ENCODE measurements at regions not wholly inside any gene's neighbourhood (a gene's known extent, or its start where the extent isn't known, plus 50 kb on each side); places are given as distances from the start of the nearest gene placed in this dataset.

GRCh38 chr17:27224526-27225315 lies 69.2 kb upstream of the WSB1 start:
- H3K9me3 ChIP-seq (ENCODE audit: control insufficient read depth, insufficient read depth, low read length), result no peaks in the 10 kb centered on the region
- Mint-ChIP-seq H3K27ac (no peak overlapping the region), H3K27me3 (ENCODE audit: low read depth in 2 of 2) (peaks cover 0 to 8% of the 10 kb centered on the region in 2 donors), H3K36me3 (no peaks in the 10 kb centered on the region), H3K9me3 (no peaks in the 10 kb centered on the region), H3K4me3 (no peak overlapping the region), H3K4me1 (no peaks in the 10 kb centered on the region)
- ATAC-seq (no peak), DNase-seq (no peak)
- no peaks in the 10 kb centered on the region for H3K4me1 ChIP-seq (ENCODE audit: control insufficient read depth, insufficient read depth, low read length)
- no peak for TF ChIP-seq CTCF (IDR thresholded peaks at IDR 0.05)
- H3K36me3 ChIP-seq (ENCODE audit: control insufficient read depth, insufficient read depth, low read length), result no peaks in the 10 kb centered on the region
- intact Hi-C loops (cut with micrococcal nuclease), result no loop called here
- H3K27ac ChIP-seq (ENCODE audit: low read length), result no peak overlapping the region
- 89% methylated on average over 3 of the region's 5 CpGs for WGBS (ENCODE audit: insufficient coverage)
- no peak overlapping the region for H3K4me3 ChIP-seq (ENCODE audit: low read length)
- H3K27me3 ChIP-seq (ENCODE audit: control insufficient read depth, insufficient read depth, low read length), result no peaks in the 10 kb centered on the region

GRCh38 chr17:27226611-27227230 lies 67.2 kb upstream of the WSB1 start:
- H3K27me3 ChIP-seq (ENCODE audit: control insufficient read depth, insufficient read depth, low read length), result no peaks in the 10 kb centered on the region
- no peak overlapping the region for H3K4me3 ChIP-seq (ENCODE audit: low read length)
- no peaks in the 10 kb centered on the region for H3K36me3 ChIP-seq (ENCODE audit: control insufficient read depth, insufficient read depth, low read length)
- no peaks in the 10 kb centered on the region for H3K9me3 ChIP-seq (ENCODE audit: control insufficient read depth, insufficient read depth, low read length)
- Mint-ChIP-seq H3K4me3 (no peak overlapping the region), H3K27me3 (ENCODE audit: low read depth in 2 of 2) (peaks cover 0 to 8% of the 10 kb centered on the region in 2 donors), H3K4me1 (no peaks in the 10 kb centered on the region), H3K9me3 (no peaks in the 10 kb centered on the region), H3K27ac (no peak overlapping the region), H3K36me3 (no peaks in the 10 kb centered on the region)
- no peak overlapping the region for H3K27ac ChIP-seq (ENCODE audit: low read length)
- no peaks in the 10 kb centered on the region for H3K4me1 ChIP-seq (ENCODE audit: control insufficient read depth, insufficient read depth, low read length)
- ATAC-seq (no peak), DNase-seq (no peak)
- intact Hi-C loops (cut with micrococcal nuclease), result no loop called here
- TF ChIP-seq CTCF (IDR thresholded peaks at IDR 0.05), result no peak
- WGBS (ENCODE audit: insufficient coverage), result 70% methylated on average over 3 of the region's 4 CpGs

GRCh38 chr17:27230996-27231395 lies 62.9 kb upstream of the WSB1 start:
- no peak for ATAC-seq
- no peak for DNase-seq
- no peak overlapping the region for H3K4me3 Mint-ChIP-seq
- H3K9me3 ChIP-seq (ENCODE audit: control insufficient read depth, insufficient read depth, low read length), result no peaks in the 10 kb centered on the region
- no peak overlapping the region for H3K27ac ChIP-seq (ENCODE audit: low read length)
- no peak overlapping the region for H3K4me3 ChIP-seq (ENCODE audit: low read length)
- H3K4me1 ChIP-seq (ENCODE audit: control insufficient read depth, insufficient read depth, low read length), result no peaks in the 10 kb centered on the region
- no peaks in the 10 kb centered on the region for H3K4me1 Mint-ChIP-seq
- no peak overlapping the region for H3K27ac Mint-ChIP-seq
- intact Hi-C loops (cut with micrococcal nuclease), result no loop called here
- WGBS (ENCODE audit: insufficient coverage), result 89% methylated on average over 7 of the region's 8 CpGs
- no peaks in the 10 kb centered on the region for H3K27me3 ChIP-seq (ENCODE audit: control insufficient read depth, insufficient read depth, low read length)
- TF ChIP-seq CTCF (IDR thresholded peaks at IDR 0.05), result no peak
- H3K36me3 ChIP-seq (ENCODE audit: control insufficient read depth, insufficient read depth, low read length), result no peaks in the 10 kb centered on the region
- no peaks in the 10 kb centered on the region for H3K9me3 Mint-ChIP-seq
- no peaks in the 10 kb centered on the region for H3K36me3 Mint-ChIP-seq
- peaks cover 3 to 8% of the 10 kb centered on the region in 2 donors for H3K27me3 Mint-ChIP-seq (ENCODE audit: low read depth in 2 of 2)
